ENCODE measurements at regions not wholly inside any gene's neighbourhood (a gene's known extent, or its start where the extent isn't known, plus 50 kb on each side); places are given as distances from the start of the nearest gene placed in this dataset.

- TF ChIP-seq NFYB (IDR thresholded peaks at IDR 0.05; ENCODE audit: extremely low read depth, insufficient read length): no peak
- no peak for TF ChIP-seq CHD1 (IDR thresholded peaks at IDR 0.05; ENCODE audit: low read length)
- TF ChIP-seq ZNF408 (CRISPR knock-in tag; IDR thresholded peaks at IDR 0.05; ENCODE audit: low read depth): no peak
- no peak for TF ChIP-seq MLX (CRISPR knock-in tag; conservative IDR thresholded peaks at IDR 0.05)
- TF ChIP-seq PCBP2 (IDR thresholded peaks at IDR 0.05; ENCODE audit: low read depth, low read length, poor library complexity, severe bottlenecking): no peak
- no peak for TF ChIP-seq ATF4 (CRISPR knock-in tag; IDR thresholded peaks at IDR 0.05)
- no peak for TF ChIP-seq ZNF23 (CRISPR knock-in tag; IDR thresholded peaks at IDR 0.05)
- TF ChIP-seq IRF1 (CRISPR knock-in tag; IDR thresholded peaks at IDR 0.05; ENCODE audit: borderline replicate concordance): no peak
- TF ChIP-seq GTF2B (IDR thresholded peaks at IDR 0.05; ENCODE audit: extremely low read depth, insufficient read length): no peak
- TF ChIP-seq NR0B1 (IDR thresholded peaks at IDR 0.05; ENCODE audit: partially characterized antibody): no peak
- no peak for TF ChIP-seq KHSRP (IDR thresholded peaks at IDR 0.05)
- no peak for TF ChIP-seq CSDE1 (IDR thresholded peaks at IDR 0.05)
- no peak for TF ChIP-seq NELFE (IDR thresholded peaks at IDR 0.05; ENCODE audit: insufficient read depth, insufficient read length)
- TF ChIP-seq ZNF217 (CRISPR knock-in tag; IDR thresholded peaks at IDR 0.05): no peak
- no peak for TF ChIP-seq ZBTB34 (CRISPR knock-in tag; IDR thresholded peaks at IDR 0.05)
- no peak for TF ChIP-seq BMI1 (IDR thresholded peaks at IDR 0.05; ENCODE audit: low read length)
- TF ChIP-seq ZNF354B (CRISPR knock-in tag; IDR thresholded peaks at IDR 0.05): no peak
- no peak for TF ChIP-seq ZNF699 (CRISPR knock-in tag; IDR thresholded peaks at IDR 0.05; ENCODE audit: insufficient replicate concordance)
- no peak for TF ChIP-seq FOXP4 (CRISPR knock-in tag; IDR thresholded peaks at IDR 0.05; ENCODE audit: borderline replicate concordance)
- TF ChIP-seq TCF7L2 (IDR thresholded peaks at IDR 0.05; ENCODE audit: low read depth, low read length): no peak
Measured at GRCh38 chr14:100406505-100407131, 83.5 kb downstream of the SLC25A47 start (continued).
